ENCODE measurements at regions not wholly inside any gene's neighbourhood (a gene's known extent, or its start where the extent isn't known, plus 50 kb on each side); places are given as distances from the start of the nearest gene placed in this dataset.

- DNase-seq (ENCODE audit: low read depth) = no peak
- H3K4me3 ChIP-seq (ENCODE audit: low read depth, low read length) = peak overlapping the region; percentile 70
- H3K36me3 ChIP-seq (ENCODE audit: control insufficient read depth, insufficient read depth, low read length) = no peaks in the 10 kb centered on the region
- no peak for TF ChIP-seq CTCF (IDR thresholded peaks at IDR 0.05; ENCODE audit: insufficient read depth, low read length, poor library complexity, severe bottlenecking)
- H3K27me3 ChIP-seq (ENCODE audit: control insufficient read depth, insufficient read depth, low read length) = no peaks in the 10 kb centered on the region
Measured at GRCh38 chr6:26252077-26252472, 112.9 kb upstream of the BTN3A2 start.

- no peak for TF ChIP-seq CTCF (IDR thresholded peaks at IDR 0.05; ENCODE audit: insufficient read depth, low read length, poor library complexity, severe bottlenecking)
- Histone ChIP-seq H3K4me3 (ENCODE audit: low read depth, low read length) (no peak overlapping the region), H3K27me3 (ENCODE audit: control insufficient read depth, insufficient read depth, low read length) (no peaks in the 10 kb centered on the region), H3K36me3 (ENCODE audit: control insufficient read depth, insufficient read depth, low read length) (no peaks in the 10 kb centered on the region)
- DNase-seq (ENCODE audit: low read depth) = no peak
Measured at GRCh38 chr6:26254724-26255123, 110.3 kb upstream of the BTN3A2 start.

GRCh38 chr6:26257272-26257671 lies 107.7 kb upstream of the BTN3A2 start:
- TF ChIP-seq CTCF (IDR thresholded peaks at IDR 0.05; ENCODE audit: insufficient read depth, low read length, poor library complexity, severe bottlenecking) = no peak

GRCh38 chr6:26258212-26258977 lies 106.6 kb upstream of the BTN3A2 start:
- peak; percentile 17 for TF ChIP-seq CTCF (IDR thresholded peaks at IDR 0.05; ENCODE audit: insufficient read depth, low read length, poor library complexity, severe bottlenecking)
- no peak for DNase-seq (ENCODE audit: low read depth)
- H3K27me3 ChIP-seq (ENCODE audit: control insufficient read depth, insufficient read depth, low read length) = no peaks in the 10 kb centered on the region
- H3K36me3 ChIP-seq (ENCODE audit: control insufficient read depth, insufficient read depth, low read length) = no peaks in the 10 kb centered on the region
- H3K4me3 ChIP-seq (ENCODE audit: low read depth, low read length) = no peak overlapping the region

More at GRCh38 chr6:26257272-26257671, 107.7 kb upstream of the BTN3A2 start:
- H3K4me3 ChIP-seq (ENCODE audit: low read depth, low read length) = no peak overlapping the region
- H3K36me3 ChIP-seq (ENCODE audit: control insufficient read depth, insufficient read depth, low read length) = no peaks in the 10 kb centered on the region
- no peak for DNase-seq (ENCODE audit: low read depth)
- no peaks in the 10 kb centered on the region for H3K27me3 ChIP-seq (ENCODE audit: control insufficient read depth, insufficient read depth, low read length)

GRCh38 chr6:26260110-26260637 lies 104.8 kb upstream of the BTN3A2 start:
- DNase-seq (ENCODE audit: low read depth) = no peak
- no peaks in the 10 kb centered on the region for H3K36me3 ChIP-seq (ENCODE audit: control insufficient read depth, insufficient read depth, low read length)
- no peak overlapping the region for H3K4me3 ChIP-seq (ENCODE audit: low read depth, low read length)
- no peak for TF ChIP-seq CTCF (IDR thresholded peaks at IDR 0.05; ENCODE audit: insufficient read depth, low read length, poor library complexity, severe bottlenecking)
- no peaks in the 10 kb centered on the region for H3K27me3 ChIP-seq (ENCODE audit: control insufficient read depth, insufficient read depth, low read length)

Data from kidney epithelial cell (primary cell).